Fibroblast of villous mesenchyme (primary cell): ENCODE measurements at regions not wholly inside any gene's neighbourhood (a gene's known extent, or its start where the extent isn't known, plus 50 kb on each side); places are given as distances from the start of the nearest gene placed in this dataset.

ENCODE experiments used
- DNase-seq: peaks from one replicate; pipeline ENCODE4 v3.0.0-alpha.2; 2010; ENCODE audit warnings: low read depth
- H3K4me3 ChIP-seq: 2 replicates; pipeline ENCODE4 v1.5.1; 2011; ENCODE audit warnings: low read depth, mild to moderate bottlenecking, low read length
- TF ChIP-seq, protein P1 (sequence below): IDR thresholded peaks from 2 replicates; pipeline ENCODE4 v1.5.1; 2012; ENCODE audit warnings: low read depth, mild to moderate bottlenecking, low read length; ENCODE audit not compliant: insufficient read depth

DNA sequence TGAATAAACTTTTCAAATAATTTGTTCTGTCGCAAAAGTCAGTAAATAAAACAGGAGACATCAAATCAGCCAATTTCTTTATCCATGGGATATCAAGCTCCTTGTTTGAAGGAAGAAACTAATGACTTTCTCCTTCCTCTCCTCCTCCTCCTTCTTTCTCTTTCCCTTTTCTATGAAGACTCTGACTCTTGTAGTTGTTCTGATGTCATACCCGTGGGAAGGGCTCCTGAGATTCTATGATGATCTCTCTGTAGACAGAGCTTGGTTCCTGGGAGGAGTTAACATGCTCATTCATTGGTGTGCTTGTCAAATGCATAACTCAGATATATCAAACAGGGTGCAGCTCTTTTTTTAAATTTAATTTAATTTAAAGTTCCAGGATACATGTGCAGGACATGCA lies 118.7 kb upstream of the KCTD1 start:
- no peak for DNase-seq
- TF ChIP-seq, protein P1, sequence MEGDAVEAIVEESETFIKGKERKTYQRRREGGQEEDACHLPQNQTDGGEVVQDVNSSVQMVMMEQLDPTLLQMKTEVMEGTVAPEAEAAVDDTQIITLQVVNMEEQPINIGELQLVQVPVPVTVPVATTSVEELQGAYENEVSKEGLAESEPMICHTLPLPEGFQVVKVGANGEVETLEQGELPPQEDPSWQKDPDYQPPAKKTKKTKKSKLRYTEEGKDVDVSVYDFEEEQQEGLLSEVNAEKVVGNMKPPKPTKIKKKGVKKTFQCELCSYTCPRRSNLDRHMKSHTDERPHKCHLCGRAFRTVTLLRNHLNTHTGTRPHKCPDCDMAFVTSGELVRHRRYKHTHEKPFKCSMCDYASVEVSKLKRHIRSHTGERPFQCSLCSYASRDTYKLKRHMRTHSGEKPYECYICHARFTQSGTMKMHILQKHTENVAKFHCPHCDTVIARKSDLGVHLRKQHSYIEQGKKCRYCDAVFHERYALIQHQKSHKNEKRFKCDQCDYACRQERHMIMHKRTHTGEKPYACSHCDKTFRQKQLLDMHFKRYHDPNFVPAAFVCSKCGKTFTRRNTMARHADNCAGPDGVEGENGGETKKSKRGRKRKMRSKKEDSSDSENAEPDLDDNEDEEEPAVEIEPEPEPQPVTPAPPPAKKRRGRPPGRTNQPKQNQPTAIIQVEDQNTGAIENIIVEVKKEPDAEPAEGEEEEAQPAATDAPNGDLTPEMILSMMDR = no peak
- H3K4me3 ChIP-seq = no peak overlapping the region

DNA sequence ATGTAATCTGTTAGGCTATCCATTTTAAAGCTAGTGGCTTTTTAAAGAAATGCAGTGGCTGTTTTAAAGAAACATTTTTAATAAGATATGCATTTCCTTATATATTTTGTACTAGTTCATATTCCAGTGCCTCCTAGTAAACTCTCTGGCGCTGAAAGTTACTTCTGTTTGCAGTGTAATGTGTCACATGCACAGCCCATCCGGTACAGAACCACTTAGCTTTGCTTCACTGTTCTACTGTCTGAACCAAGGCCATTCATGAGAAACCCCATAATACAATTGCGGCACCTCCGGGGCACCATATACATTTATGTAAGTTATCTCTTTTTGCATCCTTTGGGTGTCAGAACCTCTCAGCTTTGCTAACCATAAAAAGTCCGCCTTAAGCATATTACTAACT lies 114.6 kb upstream of the KCTD1 start:
- DNase-seq = no peak
- TF ChIP-seq, protein P1 = no peak
- H3K4me3 ChIP-seq = no peak overlapping the region

DNA sequence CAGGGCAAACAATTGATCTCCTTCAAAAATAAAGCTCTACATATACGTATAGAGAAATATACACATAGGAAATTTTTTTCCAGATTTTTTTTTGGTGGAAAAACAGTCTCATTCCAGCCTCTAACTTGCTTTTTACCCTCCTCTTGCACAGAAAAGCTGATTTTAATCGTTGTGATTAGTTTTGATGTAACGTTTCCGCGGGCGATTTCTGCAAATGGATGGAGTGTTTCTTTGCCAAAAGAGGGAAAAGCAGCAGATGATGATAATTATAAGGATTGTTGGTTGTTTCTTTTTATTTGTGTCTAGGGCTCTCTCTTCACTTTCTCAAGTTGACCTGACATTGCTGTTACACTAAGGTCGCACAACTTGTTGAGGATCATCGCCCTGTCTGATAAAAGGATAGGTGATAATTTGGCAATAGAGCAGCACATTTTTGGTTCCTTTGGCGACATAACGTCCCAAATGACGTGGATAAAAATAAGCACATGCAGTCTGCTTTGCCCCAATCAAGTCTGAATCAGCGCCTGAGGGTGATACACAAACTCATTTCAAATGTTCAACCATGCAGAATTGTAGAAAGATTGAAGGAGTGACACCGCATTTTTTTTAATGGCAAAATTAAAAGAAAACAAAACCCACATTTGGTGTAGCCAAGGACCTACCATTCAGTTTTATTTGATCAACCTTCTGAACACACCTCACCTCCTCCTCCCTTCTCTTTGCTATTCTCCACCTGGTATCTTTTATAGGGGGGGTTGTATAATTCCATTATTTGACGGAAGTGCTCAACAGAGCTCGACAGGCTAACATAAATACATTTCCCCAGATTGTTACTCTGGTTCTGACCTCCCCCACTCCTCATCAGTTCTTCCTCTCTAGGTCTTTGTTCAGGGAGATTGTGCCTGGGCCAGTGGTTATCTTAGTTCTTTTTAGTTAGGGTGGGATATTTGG lies 109.6 kb upstream of the KCTD1 start:
- TF ChIP-seq, protein P1 = no peak
- DNase-seq = no peak
- peak overlapping the region; percentile 64 for H3K4me3 ChIP-seq

DNA sequence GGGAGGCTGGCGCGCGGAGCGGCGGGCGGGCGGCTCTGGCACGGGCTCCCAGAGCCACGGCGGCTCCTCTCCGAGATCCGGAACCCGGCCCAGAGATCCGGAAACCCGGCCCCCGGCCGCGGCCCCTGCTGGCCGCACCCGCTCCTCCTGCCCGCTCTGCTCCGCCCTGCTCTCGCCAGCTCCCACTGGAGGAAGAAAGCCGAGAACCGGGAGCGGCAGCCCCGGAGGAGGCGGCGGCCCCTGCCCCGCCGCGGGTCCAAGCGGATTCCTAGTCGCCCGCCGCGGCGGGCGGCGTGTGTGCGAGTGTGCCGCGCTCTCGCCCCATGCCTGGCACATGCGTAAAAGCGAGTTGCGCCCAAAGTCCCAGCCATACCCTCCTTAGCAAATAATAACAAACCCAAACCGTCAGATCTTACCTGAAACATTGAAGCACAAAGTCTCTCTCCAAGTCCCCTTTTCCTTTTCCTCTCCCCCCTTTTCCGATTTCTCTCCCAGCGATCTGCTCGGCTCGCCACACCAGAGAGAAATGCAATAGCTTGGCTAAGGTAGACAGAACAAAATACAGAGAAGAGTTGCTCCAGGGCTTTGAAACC lies 108.7 kb upstream of the KCTD1 start:
- TF ChIP-seq, protein P1 = peak; percentile 25
- peak overlapping the region; percentile 64 for H3K4me3 ChIP-seq
- DNase-seq = peak; percentile 51

DNA sequence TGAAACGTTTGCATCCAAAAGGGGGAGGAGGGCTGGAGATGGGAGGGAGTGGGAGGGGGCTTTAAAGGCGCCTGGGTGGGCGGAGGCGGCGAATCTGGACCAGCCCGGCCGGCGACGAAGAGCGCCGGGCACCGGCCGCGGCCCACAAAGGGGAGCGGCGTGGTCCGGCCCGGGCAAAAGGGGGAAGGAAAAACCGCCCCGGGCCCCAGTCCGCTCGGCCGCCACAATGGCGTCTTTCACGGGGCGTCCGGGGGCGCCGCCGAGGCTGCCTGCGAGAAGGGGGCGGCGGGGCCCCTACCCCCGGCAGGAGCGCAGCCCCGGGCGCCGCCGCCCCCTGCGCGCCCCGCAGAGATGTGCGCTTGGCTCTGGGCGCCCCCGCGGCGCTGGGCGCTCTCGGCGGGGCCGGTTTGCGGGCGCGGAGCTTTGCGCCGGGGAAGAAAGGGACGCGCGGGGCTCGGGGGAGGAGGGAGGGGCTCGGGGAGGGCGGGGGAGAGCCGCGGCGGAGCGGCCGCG lies 108.1 kb upstream of the KCTD1 start:
- peak overlapping the region; percentile 64 for H3K4me3 ChIP-seq
- no peak for DNase-seq
- TF ChIP-seq, protein P1 = no peak

DNA sequence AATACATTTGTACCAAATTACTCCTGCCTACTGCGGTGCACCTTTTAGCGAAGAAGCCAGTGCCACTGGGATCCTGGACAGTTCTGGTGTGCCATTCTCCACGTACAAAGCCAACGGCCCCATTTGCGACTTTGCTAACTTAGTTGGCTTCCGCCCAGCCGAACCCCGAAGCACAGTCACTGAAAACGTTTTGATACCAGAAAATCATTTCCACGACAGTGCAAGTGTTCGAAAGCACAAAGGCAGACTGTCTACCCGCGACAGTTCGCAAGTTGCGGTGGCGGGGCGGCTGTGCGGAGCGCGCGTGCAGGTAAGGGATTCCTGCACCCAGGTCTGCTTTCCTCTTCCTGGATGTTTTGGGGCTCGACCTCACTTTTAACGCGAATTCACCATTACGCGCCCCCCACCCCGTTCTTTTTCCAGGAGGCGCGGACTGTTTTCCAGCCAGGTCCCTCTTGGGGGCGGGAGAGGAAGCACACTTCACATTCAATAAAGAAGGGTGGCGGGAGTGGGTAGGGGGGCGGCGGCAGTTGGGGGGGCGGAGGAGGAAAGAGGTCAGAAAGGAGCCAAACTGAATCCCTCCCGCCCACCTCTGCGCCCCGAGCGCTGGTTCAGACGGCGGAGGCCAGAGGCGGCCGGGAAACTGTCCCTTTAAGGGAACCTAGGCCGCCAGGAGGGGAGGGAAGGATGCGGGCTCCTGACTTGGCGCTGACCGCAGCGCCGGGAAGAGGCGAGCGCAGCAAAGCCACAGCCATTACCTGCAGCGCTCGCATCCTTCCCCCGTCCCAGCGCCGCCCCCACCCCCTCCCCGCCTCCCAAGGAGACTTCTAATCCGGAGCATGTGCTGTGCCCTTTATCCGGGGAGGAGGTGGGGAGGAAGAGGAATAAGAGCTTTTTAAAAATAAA lies 107.4 kb upstream of the KCTD1 start:
- DNase-seq = peak; percentile 17
- H3K4me3 ChIP-seq = peak overlapping the region; percentile 64
- TF ChIP-seq, protein P1 = no peak
